Memory B cell (primary cell): ENCODE measurements at regions not wholly inside any gene's neighbourhood (a gene's known extent, or its start where the extent isn't known, plus 50 kb on each side); places are given as distances from the start of the nearest gene placed in this dataset.
"Not testable (repeated sequence)": the region's sequence is repeated elsewhere in the genome, so short reads cannot be mapped to it uniquely, and the experiment has no call there.

ENCODE experiments used
- ATAC-seq: fragments of 150-1000 bp; cut with Tn5 transposase; 2 replicates; pipeline ENCODE4 v1.10.0; 2021; ENCODE audit warnings: low read depth, mild to moderate bottlenecking, moderate library complexity
- DNase-seq, 2 donors: peaks; one replicate each; pipeline ENCODE4 v3.0.0; 2022; ENCODE audit warnings: low spot score in 2 of 2
- H3K27ac Mint-ChIP-seq: one replicate; pipeline ENCODE4 v1.8.0; 2022; ENCODE audit warnings: mild to moderate bottlenecking, moderate library complexity, mixed read lengths
- H3K27me3 Mint-ChIP-seq: one replicate; pipeline ENCODE4 v1.8.0; 2022; ENCODE audit warnings: mixed read lengths
- H3K36me3 Mint-ChIP-seq: one replicate; pipeline ENCODE4 v1.8.0; 2022; ENCODE audit warnings: mild to moderate bottlenecking, mixed read lengths
- H3K4me1 Mint-ChIP-seq: one replicate; pipeline ENCODE4 v1.8.0; 2022; ENCODE audit warnings: mixed read lengths
- H3K4me3 Mint-ChIP-seq: one replicate; pipeline ENCODE4 v1.8.0; 2022; ENCODE audit warnings: mild to moderate bottlenecking, moderate library complexity, mixed read lengths
- H3K9me3 Mint-ChIP-seq: one replicate; pipeline ENCODE4 v1.8.0; 2022; ENCODE audit warnings: mixed read lengths

- Mint-ChIP-seq H3K9me3 (no peaks in the 10 kb centered on the region), H3K36me3 (peaks cover 2% of the 10 kb centered on the region), H3K4me1 (no peaks in the 10 kb centered on the region), H3K4me3 (no peak overlapping the region), H3K27ac (no peak overlapping the region), H3K27me3 (peaks cover 4% of the 10 kb centered on the region)
- DNase-seq (no peak), ATAC-seq (no peak)
These were observed 197.6 kb downstream of the LIPI start for GRCh38 chr21:14013056-14013603.

GRCh38 chr21:14012409-14012808 is 198.3 kb downstream of the LIPI start:
- no peaks in the 10 kb centered on the region for H3K9me3 Mint-ChIP-seq
- no peak overlapping the region for H3K4me3 Mint-ChIP-seq
- no peak overlapping the region for H3K27ac Mint-ChIP-seq
- DNase-seq: no peak
- peaks cover 2% of the 10 kb centered on the region for H3K36me3 Mint-ChIP-seq
- no peak for ATAC-seq
- H3K27me3 Mint-ChIP-seq: peaks cover 4% of the 10 kb centered on the region
- H3K4me1 Mint-ChIP-seq: no peaks in the 10 kb centered on the region

GRCh38 chr21:14011751-14012150 is 199.0 kb downstream of the LIPI start:
- ATAC-seq, H3K4me1 Mint-ChIP-seq, H3K27ac Mint-ChIP-seq, DNase-seq, H3K4me3 Mint-ChIP-seq, H3K36me3 Mint-ChIP-seq, H3K27me3 Mint-ChIP-seq, H3K9me3 Mint-ChIP-seq: not testable (repeated sequence)

- H3K4me1 Mint-ChIP-seq, H3K27ac Mint-ChIP-seq, H3K4me3 Mint-ChIP-seq, H3K9me3 Mint-ChIP-seq, DNase-seq, ATAC-seq, H3K27me3 Mint-ChIP-seq, H3K36me3 Mint-ChIP-seq: not testable (repeated sequence)
These were observed 199.6 kb downstream of the LIPI start for GRCh38 chr21:14011149-14011548.

GRCh38 chr21:14010729-14011128 is 200.0 kb downstream of the LIPI start:
- peaks cover 2% of the 10 kb centered on the region for H3K36me3 Mint-ChIP-seq
- peaks cover 4% of the 10 kb centered on the region for H3K27me3 Mint-ChIP-seq
- H3K27ac Mint-ChIP-seq: no peak overlapping the region
- H3K9me3 Mint-ChIP-seq: no peaks in the 10 kb centered on the region
- no peak overlapping the region for H3K4me3 Mint-ChIP-seq
- no peak for DNase-seq
- H3K4me1 Mint-ChIP-seq: no peaks in the 10 kb centered on the region
- no peak for ATAC-seq

- H3K27ac Mint-ChIP-seq, H3K4me1 Mint-ChIP-seq, H3K4me3 Mint-ChIP-seq, H3K27me3 Mint-ChIP-seq, H3K9me3 Mint-ChIP-seq, H3K36me3 Mint-ChIP-seq, ATAC-seq, DNase-seq: not testable (repeated sequence)
These were observed 200.8 kb downstream of the LIPI start for GRCh38 chr21:14009990-14010389.

- H3K27me3 Mint-ChIP-seq, DNase-seq, H3K27ac Mint-ChIP-seq, H3K4me3 Mint-ChIP-seq, H3K4me1 Mint-ChIP-seq, H3K36me3 Mint-ChIP-seq, H3K9me3 Mint-ChIP-seq, ATAC-seq: not testable (repeated sequence)
These were observed 201.3 kb downstream of the LIPI start for GRCh38 chr21:14009238-14009981.

GRCh38 chr21:14008436-14008835 is 202.3 kb downstream of the LIPI start:
- H3K27ac Mint-ChIP-seq, H3K9me3 Mint-ChIP-seq, H3K4me1 Mint-ChIP-seq, H3K36me3 Mint-ChIP-seq, ATAC-seq, H3K27me3 Mint-ChIP-seq, DNase-seq, H3K4me3 Mint-ChIP-seq: not testable (repeated sequence)

- H3K4me3 Mint-ChIP-seq, ATAC-seq, H3K4me1 Mint-ChIP-seq, DNase-seq, H3K9me3 Mint-ChIP-seq, H3K27me3 Mint-ChIP-seq, H3K36me3 Mint-ChIP-seq, H3K27ac Mint-ChIP-seq: not testable (repeated sequence)
These were observed 202.7 kb downstream of the LIPI start for GRCh38 chr21:14008006-14008405.

GRCh38 chr21:14006144-14006543 is 204.6 kb downstream of the LIPI start:
- H3K9me3 Mint-ChIP-seq, H3K27me3 Mint-ChIP-seq, H3K27ac Mint-ChIP-seq, DNase-seq, H3K36me3 Mint-ChIP-seq, H3K4me1 Mint-ChIP-seq, H3K4me3 Mint-ChIP-seq, ATAC-seq: not testable (repeated sequence)

- H3K9me3 Mint-ChIP-seq, H3K27ac Mint-ChIP-seq, H3K4me3 Mint-ChIP-seq, H3K36me3 Mint-ChIP-seq, H3K27me3 Mint-ChIP-seq, ATAC-seq, DNase-seq, H3K4me1 Mint-ChIP-seq: not testable (repeated sequence)
These were observed 223.5 kb downstream of the LIPI start for GRCh38 chr21:13986996-13987958.

GRCh38 chr21:13985865-13986863 is 224.6 kb downstream of the LIPI start:
- not testable (repeated sequence) for H3K27ac Mint-ChIP-seq, H3K9me3 Mint-ChIP-seq, H3K36me3 Mint-ChIP-seq, H3K4me3 Mint-ChIP-seq, H3K4me1 Mint-ChIP-seq, ATAC-seq, H3K27me3 Mint-ChIP-seq, DNase-seq

- H3K9me3 Mint-ChIP-seq, H3K4me3 Mint-ChIP-seq, H3K27me3 Mint-ChIP-seq, H3K4me1 Mint-ChIP-seq, H3K36me3 Mint-ChIP-seq, DNase-seq, H3K27ac Mint-ChIP-seq, ATAC-seq: not testable (repeated sequence)
These were observed 225.5 kb downstream of the LIPI start for GRCh38 chr21:13985137-13985864.
